ENCODE measurements at regions not wholly inside any gene's neighbourhood (a gene's known extent, or its start where the extent isn't known, plus 50 kb on each side); places are given as distances from the start of the nearest gene placed in this dataset.

DNA sequence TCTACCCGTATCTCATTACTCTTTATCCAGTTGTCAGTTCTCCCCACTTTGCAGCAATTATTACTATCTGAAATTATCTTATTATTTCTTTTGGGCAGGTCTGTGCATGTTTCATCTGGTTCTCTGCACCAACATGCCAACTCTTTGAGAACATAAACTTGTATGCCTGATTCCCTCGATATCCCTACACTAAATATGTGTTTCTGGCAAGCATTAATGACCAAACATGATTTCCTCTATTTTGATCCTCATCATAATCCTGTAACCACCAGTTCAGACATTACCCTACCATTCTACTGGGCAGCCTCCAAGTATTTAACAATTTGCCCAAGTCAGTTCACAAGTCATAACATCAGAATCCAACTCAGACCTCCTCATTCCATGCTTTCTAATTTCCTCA is 426.1 kb downstream of the FOXO1 start:
- H3K27ac ChIP-seq (ENCODE audit: low read depth, low read length): no peak overlapping the region
- H3K4me3 ChIP-seq (ENCODE audit: insufficient read depth, low read length, poor library complexity, severe bottlenecking): no peak overlapping the region
- H3K9ac ChIP-seq (ENCODE audit: low read length): no peak overlapping the region
- TF ChIP-seq CTCF (IDR thresholded peaks at IDR 0.05; ENCODE audit: insufficient read depth, low read length, poor library complexity, severe bottlenecking) (no peak), EZH2phosphoT487 (conservative IDR thresholded peaks at IDR 0.05; ENCODE audit: low read length) (no peak)
- no peaks in the 10 kb centered on the region for H3F3A ChIP-seq (ENCODE audit: insufficient read depth)
- H3K27me3 ChIP-seq (ENCODE audit: low read length): no peaks in the 10 kb centered on the region
- no peaks in the 10 kb centered on the region for H3K79me2 ChIP-seq (ENCODE audit: insufficient read depth, low read length)
- no peaks in the 10 kb centered on the region for H3K9me3 ChIP-seq (ENCODE audit: insufficient read depth, low read length)
- H3K4me2 ChIP-seq (ENCODE audit: low read depth, low read length, poor library complexity, severe bottlenecking): no peak overlapping the region
- H3K36me3 ChIP-seq (ENCODE audit: low read length): no peaks in the 10 kb centered on the region
- no peak overlapping the region for H2AFZ ChIP-seq (ENCODE audit: low read depth, low read length, severe bottlenecking)
- no peaks in the 10 kb centered on the region for H3K9me2 ChIP-seq (replicated peaks; ENCODE audit: insufficient read depth, low read length)
- no peaks in the 10 kb centered on the region for H4K20me1 ChIP-seq (ENCODE audit: low read depth, low read length)

DNA sequence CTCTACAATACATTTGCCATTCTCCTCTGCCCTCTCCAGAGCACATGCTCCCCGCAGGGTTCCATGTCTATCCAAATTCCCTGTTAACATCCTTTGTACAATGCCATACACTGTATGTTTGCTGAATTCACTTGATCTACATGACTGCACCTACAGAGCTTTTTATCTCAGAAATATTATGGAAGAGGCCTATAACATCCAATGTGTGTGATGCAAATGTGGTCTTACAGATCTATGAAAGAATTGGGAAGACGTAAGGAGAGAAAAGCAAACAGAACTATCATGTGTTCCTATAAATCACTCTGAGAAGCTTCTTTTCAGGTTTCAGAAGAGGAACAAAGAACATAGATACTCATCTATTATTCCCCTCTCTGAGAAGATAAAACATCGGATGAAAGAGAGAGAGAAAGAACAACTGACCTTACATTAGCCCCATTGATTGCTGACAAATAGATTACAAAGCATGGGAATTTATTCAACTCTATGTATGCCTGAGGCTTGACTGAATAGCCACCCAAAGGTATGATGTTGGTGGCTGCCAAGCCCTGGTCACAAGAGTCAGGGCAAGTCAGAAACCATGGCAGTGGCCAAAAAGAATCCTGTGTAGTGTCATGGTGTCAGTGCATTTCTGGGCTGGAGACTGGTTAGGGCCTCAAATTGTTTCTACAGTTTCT is 425.2 kb downstream of the FOXO1 start:
- no peak overlapping the region for H2AFZ ChIP-seq (ENCODE audit: low read depth, low read length, severe bottlenecking)
- H3K27ac ChIP-seq (ENCODE audit: low read depth, low read length): no peak overlapping the region
- no peaks in the 10 kb centered on the region for H3K9me3 ChIP-seq (ENCODE audit: insufficient read depth, low read length)
- no peak overlapping the region for H3K4me2 ChIP-seq (ENCODE audit: low read depth, low read length, poor library complexity, severe bottlenecking)
- H3K27me3 ChIP-seq (ENCODE audit: low read length): no peaks in the 10 kb centered on the region
- H3K4me3 ChIP-seq (ENCODE audit: insufficient read depth, low read length, poor library complexity, severe bottlenecking): no peak overlapping the region
- H3F3A ChIP-seq (ENCODE audit: insufficient read depth): no peaks in the 10 kb centered on the region
- no peaks in the 10 kb centered on the region for H3K79me2 ChIP-seq (ENCODE audit: insufficient read depth, low read length)
- no peak overlapping the region for H3K9ac ChIP-seq (ENCODE audit: low read length)
- H3K9me2 ChIP-seq (replicated peaks; ENCODE audit: insufficient read depth, low read length): no peaks in the 10 kb centered on the region
- TF ChIP-seq EZH2phosphoT487 (conservative IDR thresholded peaks at IDR 0.05; ENCODE audit: low read length) (no peak), CTCF (IDR thresholded peaks at IDR 0.05; ENCODE audit: insufficient read depth, low read length, poor library complexity, severe bottlenecking) (no peak)
- H3K36me3 ChIP-seq (ENCODE audit: low read length): no peaks in the 10 kb centered on the region
- H4K20me1 ChIP-seq (ENCODE audit: low read depth, low read length): no peaks in the 10 kb centered on the region

DNA sequence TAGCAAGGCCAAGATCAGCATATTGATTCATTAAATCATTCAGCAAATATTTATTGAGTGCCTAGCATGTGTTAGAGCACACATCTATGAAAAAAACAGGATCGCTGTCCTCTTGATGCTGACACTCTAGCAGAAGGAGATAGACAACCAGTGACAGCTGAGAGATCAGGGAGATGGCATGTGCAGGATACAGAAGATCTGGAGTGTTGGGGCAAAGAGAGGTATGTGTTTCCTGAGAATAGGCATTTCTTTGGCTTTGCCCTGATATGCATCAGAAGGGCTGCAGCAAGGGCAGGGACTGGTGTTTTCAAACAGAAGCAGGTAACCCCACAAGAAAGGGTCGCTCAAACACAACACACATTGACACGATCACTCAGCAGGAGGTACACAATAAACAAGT is 423.4 kb downstream of the FOXO1 start:
- no peaks in the 10 kb centered on the region for H3K9me2 ChIP-seq (replicated peaks; ENCODE audit: insufficient read depth, low read length)
- no peak overlapping the region for H3K4me3 ChIP-seq (ENCODE audit: insufficient read depth, low read length, poor library complexity, severe bottlenecking)
- H3K9ac ChIP-seq (ENCODE audit: low read length): no peak overlapping the region
- TF ChIP-seq EZH2phosphoT487 (conservative IDR thresholded peaks at IDR 0.05; ENCODE audit: low read length) (no peak), CTCF (IDR thresholded peaks at IDR 0.05; ENCODE audit: insufficient read depth, low read length, poor library complexity, severe bottlenecking) (no peak)
- no peaks in the 10 kb centered on the region for H3K9me3 ChIP-seq (ENCODE audit: insufficient read depth, low read length)
- no peaks in the 10 kb centered on the region for H3K27me3 ChIP-seq (ENCODE audit: low read length)
- H4K20me1 ChIP-seq (ENCODE audit: low read depth, low read length): no peaks in the 10 kb centered on the region
- H3K36me3 ChIP-seq (ENCODE audit: low read length): no peaks in the 10 kb centered on the region
- no peak overlapping the region for H2AFZ ChIP-seq (ENCODE audit: low read depth, low read length, severe bottlenecking)
- H3K27ac ChIP-seq (ENCODE audit: low read depth, low read length): no peak overlapping the region
- no peaks in the 10 kb centered on the region for H3F3A ChIP-seq (ENCODE audit: insufficient read depth)
- H3K4me2 ChIP-seq (ENCODE audit: low read depth, low read length, poor library complexity, severe bottlenecking): no peak overlapping the region
- H3K79me2 ChIP-seq (ENCODE audit: insufficient read depth, low read length): no peaks in the 10 kb centered on the region

All from SU-DHL-6 (cell line).